ENCODE measurements at regions not wholly inside any gene's neighbourhood (a gene's known extent, or its start where the extent isn't known, plus 50 kb on each side); places are given as distances from the start of the nearest gene placed in this dataset.

DNA sequence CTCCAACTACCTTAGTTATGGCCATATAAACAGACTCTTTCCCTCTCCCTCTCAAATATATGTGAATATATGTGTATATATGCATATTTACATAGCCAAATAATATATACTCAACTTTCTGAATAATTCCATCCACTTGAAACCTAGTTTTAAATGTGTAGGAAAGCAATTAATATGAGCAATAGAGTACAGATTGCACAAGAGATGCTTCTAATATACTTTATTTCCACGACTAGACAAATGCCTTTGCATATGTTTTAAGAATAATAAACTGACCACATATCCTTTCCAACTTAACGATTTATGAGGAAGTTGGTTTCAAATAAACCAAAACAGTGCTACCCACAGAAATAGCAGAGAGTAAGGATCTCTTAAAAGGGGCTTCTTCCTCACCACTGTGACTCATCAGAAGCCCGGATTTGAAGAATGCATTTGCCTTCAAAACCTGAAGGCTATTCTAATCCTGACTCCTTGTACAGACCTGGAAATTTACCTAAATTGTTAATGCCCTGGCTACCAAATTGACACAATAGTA lies 266.3 kb downstream of the AHR start:
- TF ChIP-seq, protein P1, sequence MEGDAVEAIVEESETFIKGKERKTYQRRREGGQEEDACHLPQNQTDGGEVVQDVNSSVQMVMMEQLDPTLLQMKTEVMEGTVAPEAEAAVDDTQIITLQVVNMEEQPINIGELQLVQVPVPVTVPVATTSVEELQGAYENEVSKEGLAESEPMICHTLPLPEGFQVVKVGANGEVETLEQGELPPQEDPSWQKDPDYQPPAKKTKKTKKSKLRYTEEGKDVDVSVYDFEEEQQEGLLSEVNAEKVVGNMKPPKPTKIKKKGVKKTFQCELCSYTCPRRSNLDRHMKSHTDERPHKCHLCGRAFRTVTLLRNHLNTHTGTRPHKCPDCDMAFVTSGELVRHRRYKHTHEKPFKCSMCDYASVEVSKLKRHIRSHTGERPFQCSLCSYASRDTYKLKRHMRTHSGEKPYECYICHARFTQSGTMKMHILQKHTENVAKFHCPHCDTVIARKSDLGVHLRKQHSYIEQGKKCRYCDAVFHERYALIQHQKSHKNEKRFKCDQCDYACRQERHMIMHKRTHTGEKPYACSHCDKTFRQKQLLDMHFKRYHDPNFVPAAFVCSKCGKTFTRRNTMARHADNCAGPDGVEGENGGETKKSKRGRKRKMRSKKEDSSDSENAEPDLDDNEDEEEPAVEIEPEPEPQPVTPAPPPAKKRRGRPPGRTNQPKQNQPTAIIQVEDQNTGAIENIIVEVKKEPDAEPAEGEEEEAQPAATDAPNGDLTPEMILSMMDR (conservative IDR thresholded peaks at IDR 0.05; ENCODE audit: low read length) = no peak
- peak; percentile 83; the same call in 1 of the 2 replicates for TF ChIP-seq EZH2phosphoT487 (IDR thresholded peaks at IDR 0.05; ENCODE audit: borderline replicate concordance)

Measured in Loucy (cell line).